AG10803 (cell line): ENCODE measurements at regions not wholly inside any gene's neighbourhood (a gene's known extent, or its start where the extent isn't known, plus 50 kb on each side); places are given as distances from the start of the nearest gene placed in this dataset.

Experiments used
- DNase-seq: peaks from one replicate; pipeline ENCODE4 v3.0.0; 2010; ENCODE audit warnings: low read depth
- H3K4me3 ChIP-seq: 2 replicates; pipeline ENCODE4 v1.5.1; 2011; ENCODE audit warnings: mild to moderate bottlenecking, low read length, control low read depth
- CTCF ChIP-seq: conservative IDR thresholded peaks from 2 replicates; pipeline ENCODE4 v1.5.1; 2011; ENCODE audit warnings: mild to moderate bottlenecking, low read length, control low read depth, inconsistent platforms

- TF ChIP-seq CTCF: no peak
- H3K4me3 ChIP-seq: no peak overlapping the region
- no peak for DNase-seq
These were observed 234.0 kb upstream of the CEP162 start for GRCh38 chr6:84461461-84461860.

- no peak for DNase-seq
- no peak overlapping the region for H3K4me3 ChIP-seq
- TF ChIP-seq CTCF: no peak
These were observed 233.0 kb upstream of the CEP162 start for GRCh38 chr6:84460491-84460890.

- H3K4me3 ChIP-seq: no peak overlapping the region
- no peak for DNase-seq
- TF ChIP-seq CTCF: no peak
These were observed 232.0 kb upstream of the CEP162 start for GRCh38 chr6:84459401-84459800.

GRCh38 chr6:84458271-84458670, 230.8 kb upstream of the CEP162 start:
- TF ChIP-seq CTCF: no peak
- DNase-seq: no peak

GRCh38 chr6:84457276-84457675, 229.8 kb upstream of the CEP162 start:
- TF ChIP-seq CTCF: no peak
- H3K4me3 ChIP-seq: no peak overlapping the region
- DNase-seq: no peak

More at GRCh38 chr6:84458271-84458670, 230.8 kb upstream of the CEP162 start:
- no peak overlapping the region for H3K4me3 ChIP-seq

- no peak for DNase-seq
- no peak for TF ChIP-seq CTCF
- H3K4me3 ChIP-seq: no peak overlapping the region
These were observed 229.4 kb upstream of the CEP162 start for GRCh38 chr6:84456803-84457202.

- DNase-seq: no peak
- no peak for TF ChIP-seq CTCF
- H3K4me3 ChIP-seq: no peak overlapping the region
These were observed 228.1 kb upstream of the CEP162 start for GRCh38 chr6:84455511-84456029.
